Stimulated activated CD4-positive, alpha-beta T cell treated with anti-CD3 and anti-CD28 coated beads, Interleukin-4, amount 100 ng/mL, for 4 hours (primary cell): ENCODE measurements at regions not wholly inside any gene's neighbourhood (a gene's known extent, or its start where the extent isn't known, plus 50 kb on each side); places are given as distances from the start of the nearest gene placed in this dataset.
"Not testable (repeated sequence)": the region's sequence is repeated elsewhere in the genome, so short reads cannot be mapped to it uniquely, and the experiment has no call there.

Experiments used
- DNase-seq, 2 experiments: peaks; one replicate each; pipeline ENCODE4 v3.0.0-alpha.2; 2020

DNA sequence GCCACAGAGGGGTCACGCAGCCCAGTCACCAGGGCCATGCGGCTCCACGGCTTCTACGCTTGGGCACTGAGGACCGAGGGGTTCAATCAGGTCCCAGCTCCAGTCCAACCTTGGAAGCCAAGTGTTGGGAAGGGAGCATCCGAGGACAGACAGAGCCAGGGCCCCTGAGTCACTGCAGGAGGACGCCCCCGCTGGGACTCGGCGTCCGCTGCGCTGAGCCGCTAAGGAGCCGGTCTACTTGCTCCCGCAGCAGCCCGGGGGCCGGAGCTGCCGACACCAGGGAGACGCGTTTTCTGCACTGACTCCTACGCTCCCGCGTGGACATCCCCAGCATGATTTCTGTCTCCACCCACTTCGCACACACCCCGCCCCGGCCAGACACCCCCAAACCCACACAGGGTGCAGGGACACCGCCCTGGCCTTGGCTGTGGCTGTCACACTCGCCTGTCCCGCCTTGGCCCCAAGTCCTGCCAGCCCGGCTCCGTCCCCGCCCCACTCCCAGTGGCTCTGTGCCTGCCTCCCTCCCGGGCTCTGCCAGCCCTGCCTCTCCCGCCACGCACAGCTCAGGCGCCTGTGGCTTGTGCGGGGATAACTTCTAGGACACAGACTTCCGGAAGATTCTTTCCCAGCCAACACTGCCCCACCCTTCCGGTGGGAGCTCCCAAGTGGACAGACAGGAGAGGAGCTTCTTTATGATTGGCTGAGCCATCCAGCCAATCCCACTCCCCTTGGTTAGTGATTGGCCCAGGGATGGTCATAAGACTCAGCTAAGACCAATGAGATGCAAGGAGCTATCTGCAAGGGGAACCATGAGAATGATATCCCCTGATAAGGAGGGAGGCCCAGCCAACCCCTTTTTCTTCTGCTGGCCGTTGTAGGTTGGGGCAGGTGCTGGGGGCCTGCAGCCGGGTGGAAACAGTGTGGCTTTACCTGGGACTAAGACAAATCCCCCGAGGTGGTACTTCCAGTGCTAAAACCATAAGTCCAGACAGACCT, 118.9 kb upstream of the SFSWAP start:
- no peak for DNase-seq

DNA sequence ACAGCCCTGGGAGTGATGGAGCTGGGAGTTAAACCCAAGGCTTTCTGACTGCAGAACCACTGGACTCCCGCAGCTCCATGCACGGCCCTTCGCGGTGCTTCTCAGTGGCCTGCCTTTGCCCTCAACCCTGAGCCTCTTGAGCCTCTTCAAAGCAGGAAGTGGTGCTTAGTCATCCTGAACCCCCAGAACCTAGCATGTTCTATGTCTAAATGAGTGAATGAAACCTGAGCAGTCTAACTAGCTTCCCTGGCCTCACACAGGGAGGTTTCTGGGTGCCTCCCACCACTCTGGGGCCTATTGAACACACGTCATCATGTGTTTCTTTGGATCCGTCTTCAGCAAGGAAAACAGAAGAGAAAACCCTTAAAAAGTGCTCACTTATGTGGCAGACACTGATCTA, 117.9 kb upstream of the SFSWAP start:
- DNase-seq, result no peak

DNA sequence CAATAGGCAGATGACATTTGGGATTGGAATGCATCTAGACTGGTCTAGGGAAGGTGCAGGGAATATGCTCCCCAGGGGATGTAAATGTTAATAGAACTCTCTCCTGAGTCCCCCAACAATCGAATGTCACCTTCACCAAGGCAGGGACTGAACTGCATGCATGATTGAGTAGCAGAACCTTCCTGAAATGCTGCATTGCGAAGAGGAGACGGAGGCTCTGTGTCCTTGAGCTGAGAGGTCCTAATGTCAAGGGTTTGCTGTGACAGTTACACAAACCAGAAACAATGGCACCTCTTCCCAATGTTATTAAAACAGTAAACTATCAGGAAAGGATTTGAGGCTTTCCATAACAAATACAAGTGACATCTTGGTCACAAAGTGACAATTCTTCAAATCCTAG, 117.5 kb upstream of the SFSWAP start:
- no peak for DNase-seq

DNA sequence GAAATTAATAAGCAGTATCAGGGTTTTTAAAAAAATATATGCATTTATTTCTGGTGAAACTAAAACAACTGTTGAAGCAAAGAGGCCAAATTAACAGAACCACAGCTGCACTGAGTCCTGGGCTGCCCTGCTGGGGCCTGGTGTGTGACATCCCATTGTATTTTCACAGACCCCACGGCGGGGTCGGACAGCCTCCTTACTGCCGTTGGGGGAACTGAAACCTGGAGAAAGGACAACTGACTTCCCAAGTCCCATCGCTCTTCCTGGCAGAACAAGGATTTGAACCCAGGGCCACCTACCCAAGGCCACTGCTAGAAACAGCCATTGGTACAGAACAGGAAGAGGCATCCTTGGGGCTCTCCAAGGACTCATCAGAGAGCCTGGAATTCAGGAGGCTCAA, 114.8 kb upstream of the SFSWAP start:
- DNase-seq, result no peak

DNA sequence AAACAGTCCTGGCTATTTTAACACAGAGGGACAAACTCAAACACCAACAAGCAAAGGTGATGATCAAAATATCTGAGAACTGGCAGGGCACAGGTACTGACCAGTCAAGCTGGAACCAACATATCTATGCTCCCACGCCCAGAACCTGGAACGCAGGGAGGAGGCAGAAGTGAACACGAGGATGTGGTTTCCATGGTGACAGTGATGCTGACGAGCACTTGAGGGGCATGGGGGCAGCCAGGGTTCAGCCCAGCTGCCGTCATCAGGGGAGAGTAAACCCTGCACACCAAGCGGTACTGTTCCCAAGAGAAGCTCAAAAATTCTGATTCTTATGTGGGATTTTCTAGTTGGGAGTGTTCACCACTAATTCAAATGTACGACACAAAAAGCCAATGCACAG, 113.6 kb upstream of the SFSWAP start:
- DNase-seq, result no peak

DNA sequence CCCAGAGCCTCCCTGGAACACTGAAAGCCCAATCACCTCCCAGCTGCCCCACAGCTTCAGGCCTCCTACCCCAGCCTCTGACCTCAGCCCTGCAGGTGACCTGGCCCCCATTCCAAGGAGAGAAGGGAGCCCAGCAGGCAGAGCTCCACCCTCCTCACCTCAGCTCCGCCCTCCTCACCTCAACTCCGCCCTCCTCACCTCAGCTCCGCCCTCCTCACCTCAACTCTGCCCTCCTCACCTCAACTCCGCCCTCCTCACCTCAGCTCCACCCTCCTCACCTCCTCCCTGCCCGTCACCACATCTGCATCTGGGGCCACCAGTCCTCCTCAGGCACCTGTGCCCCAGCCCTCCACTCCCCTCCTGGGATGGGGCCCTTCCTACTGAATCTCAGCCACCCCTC, 112.2 kb upstream of the SFSWAP start:
- DNase-seq, result no peak

DNA sequence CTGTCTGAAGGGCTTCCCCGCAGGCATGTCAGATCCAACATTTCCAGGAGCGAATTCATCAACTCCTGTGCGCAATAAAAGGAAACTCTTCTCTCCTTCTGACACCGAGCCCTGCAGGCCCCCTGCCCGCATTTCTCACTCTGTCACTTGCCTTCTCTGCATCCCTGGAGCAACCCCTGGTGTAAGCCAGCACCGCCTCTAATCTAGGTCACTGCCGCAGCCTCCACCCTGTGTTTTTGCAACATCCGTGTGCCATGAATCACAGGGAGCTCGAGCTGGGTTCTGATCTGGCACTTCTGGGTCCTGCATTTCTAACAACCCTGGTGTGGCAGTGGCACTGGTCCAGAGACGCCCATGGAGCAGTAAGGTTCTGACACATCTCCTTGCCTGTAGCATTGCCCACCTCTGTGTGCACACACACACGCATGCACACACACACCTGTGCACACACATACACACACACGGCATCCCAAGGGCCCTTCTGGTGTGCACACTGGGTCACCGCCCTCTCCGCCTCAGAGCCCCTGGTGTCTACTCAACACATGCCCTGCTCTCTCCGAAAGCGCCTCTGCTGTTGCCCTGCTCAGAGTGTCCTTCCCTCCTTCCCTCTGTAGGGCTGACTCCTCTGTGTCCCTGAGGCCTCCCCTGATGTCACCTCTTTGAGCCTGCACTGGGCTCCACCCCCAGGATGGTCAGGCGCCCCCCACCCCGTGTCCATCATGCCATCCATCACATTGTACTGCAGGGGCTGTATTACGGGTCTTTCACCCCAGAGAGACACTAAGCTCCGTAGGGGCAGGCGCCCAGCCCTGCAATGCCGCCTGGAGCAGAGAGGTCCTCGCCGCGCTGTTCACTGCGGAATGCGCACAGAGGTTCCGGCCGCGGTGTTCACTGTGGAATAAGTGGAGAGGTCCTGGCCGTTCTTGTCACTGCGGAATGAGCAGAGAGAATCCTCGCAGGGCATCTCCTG, 111.4 kb upstream of the SFSWAP start:
- DNase-seq, result no peak

DNA sequence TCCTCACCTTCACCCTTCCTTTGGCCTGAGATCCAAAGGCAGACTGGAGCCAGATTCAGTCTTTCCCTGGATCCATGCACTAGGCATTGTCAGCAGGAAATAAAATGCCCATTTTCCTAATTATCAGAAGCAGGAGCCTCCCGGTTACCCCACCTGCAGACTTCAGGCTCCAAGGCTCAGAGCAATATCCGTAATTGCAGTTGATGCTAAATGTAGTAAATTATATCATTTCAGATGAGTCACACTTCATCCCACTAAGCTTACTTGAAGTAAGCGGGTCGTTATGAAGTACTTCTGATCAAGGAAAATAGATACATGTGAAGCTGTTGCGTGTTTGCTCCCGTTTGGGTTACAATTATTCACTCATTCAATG, 110.7 kb upstream of the SFSWAP start:
- DNase-seq, result no peak

DNA sequence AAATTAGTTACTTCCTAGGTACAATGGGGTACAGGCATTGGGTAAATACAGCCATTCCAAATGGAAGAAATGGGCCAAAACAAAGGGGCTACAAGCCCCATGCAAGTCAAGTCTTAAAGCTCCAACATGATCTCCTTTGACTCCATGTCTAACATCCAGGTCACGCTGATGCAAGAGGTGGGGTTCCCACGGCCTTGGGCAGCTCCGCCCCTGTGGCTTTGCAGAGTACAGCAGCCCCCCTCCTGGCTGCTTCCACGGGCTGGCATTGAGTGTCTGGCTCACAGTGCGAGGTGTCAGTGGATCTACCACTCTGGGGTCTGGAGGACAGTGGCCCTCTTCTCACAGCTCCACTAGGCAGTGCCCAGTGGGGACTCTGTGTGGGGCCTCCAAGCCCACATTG, 109.4 kb upstream of the SFSWAP start:
- not testable (repeated sequence) for DNase-seq

DNA sequence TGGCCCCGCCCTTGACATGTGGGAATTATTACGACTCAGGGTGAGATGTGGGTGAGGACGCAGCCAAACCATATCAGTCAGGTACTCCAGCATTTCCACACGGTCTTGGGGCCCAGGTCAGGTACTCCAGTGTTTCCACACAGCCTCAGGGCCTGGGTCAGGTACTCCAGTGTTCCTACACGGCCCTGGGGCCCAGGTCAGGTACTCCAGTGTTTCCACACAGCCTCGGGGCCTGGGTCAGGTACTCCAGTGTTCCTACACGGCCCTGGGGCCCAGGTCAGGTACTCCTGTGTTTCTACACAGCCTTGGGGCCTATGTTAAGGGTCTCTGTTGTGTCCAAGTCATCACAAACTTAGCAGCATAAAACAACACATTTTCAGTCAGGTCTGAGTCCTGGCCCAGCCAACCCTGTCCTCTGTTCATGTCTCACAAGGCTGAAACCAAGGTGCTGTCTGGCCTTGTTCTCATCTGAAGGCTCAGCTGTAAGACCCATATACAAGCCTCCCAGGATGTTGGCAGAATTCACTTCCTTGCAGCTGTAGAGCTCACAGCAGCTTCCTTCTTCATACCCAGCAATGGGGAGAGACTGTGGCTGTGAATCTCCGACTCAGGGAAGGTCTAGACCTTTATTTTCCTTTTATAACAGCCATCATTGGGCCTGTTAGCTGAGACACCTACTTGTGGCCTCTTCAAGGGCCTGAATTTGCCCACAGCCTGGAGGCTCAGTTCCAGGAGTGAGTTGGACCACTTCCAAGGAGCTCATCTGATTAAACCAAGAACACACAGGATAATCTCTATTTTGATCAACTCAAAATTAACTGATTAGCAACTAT, 107.6 kb upstream of the SFSWAP start:
- DNase-seq, result no peak

DNA sequence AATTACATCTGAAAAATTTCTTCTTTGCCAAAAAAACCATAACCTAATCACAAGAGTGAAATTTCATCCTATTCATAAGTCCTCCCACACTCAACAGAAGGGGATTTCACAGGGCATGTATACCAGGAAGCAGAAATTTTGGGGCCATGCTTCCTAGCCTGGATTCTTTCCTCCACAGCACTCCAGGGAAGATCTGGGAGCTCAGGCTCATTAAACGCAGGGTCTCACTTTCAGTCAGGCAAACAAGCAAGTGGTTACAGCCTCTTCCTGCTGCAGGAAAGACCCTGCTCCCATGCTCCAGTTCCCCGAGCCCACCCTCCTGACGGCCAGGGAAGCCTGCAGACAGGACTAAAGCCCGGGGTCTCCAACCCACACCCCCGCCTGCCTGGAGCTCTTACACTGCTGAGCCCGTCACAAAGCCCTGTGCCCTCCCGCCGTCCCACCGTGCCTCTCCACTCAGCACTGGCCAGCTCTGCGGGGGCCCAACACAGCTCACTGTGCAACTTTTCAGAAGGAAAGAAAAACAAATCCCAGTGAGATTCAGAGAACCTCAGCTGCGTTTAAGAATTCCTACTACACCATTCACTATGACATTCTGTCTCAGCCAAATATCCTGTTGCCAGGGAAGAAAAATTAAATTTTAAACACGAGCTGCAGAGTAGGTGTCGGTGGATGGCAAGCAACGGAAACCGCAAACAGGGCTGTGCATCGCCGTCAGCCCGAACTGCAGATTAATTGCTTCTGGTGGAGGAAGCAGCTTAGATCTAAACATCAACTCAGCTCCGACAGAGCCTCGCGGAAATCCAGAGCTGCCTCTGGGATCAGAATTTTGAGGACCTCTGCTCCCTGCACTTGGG, 106.7 kb upstream of the SFSWAP start:
- peak in 1 of 2 experiments; percentile 32 for DNase-seq

DNA sequence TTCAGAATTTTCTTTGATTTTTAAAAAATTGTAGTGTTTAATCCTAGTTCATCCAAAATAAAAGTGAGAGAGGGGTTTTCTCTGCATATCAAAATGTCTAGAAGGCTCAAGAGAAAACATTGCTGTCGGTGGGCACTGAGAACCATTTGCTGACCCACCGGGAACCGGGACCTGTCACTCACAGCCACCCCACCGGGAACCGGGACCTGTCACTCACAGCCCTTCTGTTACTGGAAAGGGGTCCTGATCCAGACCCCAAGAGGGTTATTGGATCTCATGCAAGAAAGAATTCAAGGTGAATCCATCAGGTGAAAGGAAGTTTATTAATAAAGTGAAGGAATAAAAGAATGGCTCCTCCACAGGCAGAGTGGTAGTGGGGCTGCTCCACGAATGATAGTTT, 106.0 kb upstream of the SFSWAP start:
- no peak for DNase-seq

DNA sequence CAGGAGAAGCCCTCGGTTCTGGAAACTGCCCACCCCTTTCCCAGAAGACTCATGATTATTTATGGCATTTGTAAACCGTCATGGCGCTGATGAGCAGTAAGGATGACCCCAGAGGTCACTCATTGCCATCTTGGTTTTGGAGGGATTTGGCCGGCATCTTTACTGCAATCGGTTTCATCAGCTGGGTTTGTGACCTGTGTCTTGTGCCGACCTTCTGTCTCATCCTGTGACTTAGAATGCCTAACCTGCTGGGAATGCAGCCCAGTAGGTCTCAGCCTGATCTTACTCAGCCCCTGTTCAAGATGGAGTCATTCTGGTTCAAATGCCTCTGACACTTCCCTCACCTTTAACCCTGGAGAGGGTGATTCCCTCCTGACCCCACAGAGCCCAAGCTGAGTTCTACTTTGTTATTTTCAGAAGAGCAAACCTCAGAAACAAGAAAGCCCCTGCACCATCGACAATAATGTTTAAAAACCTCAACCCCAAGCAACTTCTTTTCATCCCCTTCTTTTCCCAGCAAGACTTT, 105.5 kb upstream of the SFSWAP start:
- DNase-seq, result no peak

DNA sequence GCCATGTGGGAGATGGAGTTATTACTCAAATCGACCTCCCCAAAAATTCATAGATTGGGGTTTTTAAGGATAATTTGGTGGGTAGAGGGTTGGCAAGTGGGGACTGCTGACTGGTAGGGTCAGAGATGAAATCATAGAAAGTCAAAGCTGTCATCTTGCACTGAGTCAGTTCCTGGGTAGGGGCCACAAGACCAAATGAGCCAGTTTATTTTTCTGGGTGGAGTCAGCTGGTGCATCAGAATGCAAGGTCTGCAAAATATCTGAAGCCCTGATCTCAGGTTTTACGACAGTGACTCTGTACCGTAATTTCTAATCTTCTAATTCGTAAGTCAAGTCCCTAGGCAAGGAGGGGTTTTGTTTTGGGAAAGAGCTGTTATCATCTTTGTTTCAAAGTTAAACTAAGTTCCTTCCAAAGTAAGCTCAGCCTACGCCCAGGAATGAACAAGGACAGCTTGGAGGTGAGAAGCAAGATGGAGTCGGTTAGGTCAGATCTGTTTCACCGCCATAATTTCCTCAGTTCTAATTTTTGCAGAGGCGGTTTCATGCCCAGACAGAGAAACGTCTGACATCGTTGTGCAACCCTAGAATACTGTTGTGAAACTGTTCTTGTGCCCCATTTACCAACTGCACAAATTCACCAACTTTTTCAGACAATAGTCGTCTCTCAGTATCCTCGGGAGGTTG, 104.5 kb upstream of the SFSWAP start:
- no peak for DNase-seq

DNA sequence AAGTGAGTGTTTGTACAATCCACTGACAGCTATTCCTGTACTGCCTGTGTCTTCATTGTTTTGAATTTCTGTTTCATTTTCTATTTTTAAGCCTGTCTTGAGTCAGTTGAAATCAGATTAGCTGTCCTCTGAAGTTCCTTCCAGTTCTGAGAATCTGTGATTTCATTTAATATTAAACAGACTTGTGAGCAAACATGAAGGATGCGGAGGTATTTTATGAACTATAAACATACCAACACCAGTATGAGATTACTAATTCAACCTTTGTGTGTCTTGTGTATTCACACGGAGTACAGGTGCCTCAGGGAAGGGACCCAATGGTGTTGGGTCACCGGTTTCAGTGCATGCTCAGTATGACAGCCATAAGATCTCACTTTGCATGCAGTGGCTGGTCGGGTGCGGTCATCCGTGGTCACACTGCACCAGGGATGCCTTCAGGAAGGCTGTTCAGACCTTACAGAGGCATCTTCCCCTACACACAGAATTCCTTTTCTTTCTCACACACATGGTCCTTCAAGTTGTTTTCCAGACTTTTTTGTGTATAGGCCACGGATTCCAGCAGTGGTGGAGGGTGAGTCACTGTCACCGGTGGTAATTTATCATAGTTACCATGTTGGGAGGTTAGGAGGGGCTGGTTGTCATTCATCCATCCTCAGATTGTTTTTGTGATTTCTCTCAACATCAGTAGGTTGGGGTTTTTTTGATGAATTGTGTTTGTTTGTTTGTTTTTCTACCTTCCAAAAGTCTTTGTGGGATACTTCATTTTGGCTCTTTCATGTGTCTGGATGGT, 103.0 kb upstream of the SFSWAP start:
- DNase-seq, result no peak

DNA sequence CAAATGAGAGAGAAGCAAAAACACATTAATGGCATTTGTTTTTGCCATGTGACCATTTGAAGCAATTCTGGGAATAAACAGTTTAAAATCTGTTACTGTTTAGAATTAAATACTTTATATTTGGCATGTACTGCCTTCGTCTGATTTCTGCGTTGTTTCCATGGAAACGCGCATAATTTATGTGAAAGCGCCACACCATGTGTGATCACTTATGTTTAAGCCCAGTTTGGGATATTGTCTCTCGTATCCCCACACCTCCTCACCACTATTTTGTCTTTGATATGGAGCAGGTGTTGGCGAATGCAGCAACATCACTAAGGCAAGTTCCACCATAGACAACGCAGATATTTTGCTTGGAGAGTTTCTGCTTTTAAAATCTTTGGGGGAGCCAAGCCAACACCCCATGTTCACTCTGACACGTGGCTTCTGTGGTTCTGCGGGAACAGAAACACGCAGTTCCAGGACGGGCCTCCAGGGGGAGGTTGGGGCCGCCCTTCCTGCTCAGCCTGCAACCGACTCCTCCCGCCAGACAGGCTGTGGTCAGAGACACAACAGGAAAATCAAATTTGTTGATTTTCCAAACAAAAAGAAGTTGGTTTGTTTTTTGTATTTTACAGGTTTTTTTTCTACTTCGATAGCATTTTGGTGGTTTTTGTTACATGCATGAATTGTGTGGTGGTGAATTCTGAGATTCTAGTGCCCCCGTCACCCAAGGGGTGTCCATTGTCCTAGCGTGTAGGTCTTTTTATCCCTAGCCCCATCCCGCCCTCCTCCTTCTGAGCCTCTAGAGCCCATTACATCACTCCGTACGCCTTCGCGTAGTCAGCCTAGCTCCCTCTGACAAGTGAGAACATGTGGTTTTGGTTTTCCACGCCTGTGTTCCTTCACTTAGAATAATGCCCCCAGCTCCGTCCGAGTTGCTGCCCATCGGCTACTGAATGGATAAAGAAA, 101.9 kb upstream of the SFSWAP start:
- DNase-seq, result peak; percentile 45 to 60

DNA sequence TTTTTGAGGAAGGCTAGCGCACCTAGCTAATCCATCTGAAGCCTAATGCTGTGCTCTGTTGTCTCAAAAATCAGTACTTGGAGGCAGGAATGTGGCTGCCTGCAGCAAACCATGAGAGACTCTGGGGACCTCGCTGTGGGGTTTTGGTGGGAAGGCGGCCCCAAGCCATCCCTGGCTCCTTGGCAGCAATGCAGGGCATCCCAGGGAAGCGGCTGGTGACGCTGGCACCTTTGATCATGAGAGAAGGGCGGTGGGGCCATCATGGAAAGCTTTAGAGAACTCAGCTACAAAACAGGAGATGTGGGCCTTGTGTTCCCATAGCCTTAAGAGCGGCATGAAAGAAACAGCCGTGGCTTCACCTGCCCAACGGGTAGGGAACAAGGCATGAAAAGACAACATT, 101.1 kb upstream of the SFSWAP start:
- no peak for DNase-seq

DNA sequence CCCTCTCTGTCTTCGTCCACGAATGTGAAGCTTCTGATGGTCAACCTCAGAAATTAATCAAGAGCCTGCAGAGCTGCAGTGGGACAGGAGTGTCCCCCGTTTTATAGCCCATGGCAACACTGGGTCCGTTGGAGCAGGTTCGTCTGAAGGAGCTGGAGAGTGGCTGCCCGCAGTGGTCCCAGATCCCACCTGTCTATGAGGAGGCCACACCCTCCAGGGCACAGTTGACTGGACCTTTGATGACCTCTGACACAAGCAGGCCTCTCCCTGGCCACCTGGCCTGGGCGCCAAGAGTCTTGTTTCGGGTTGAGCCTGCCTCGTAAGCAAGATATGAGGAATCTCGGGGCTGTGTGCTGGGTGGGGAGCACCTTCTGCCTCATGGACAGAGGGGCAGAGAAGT, 100.7 kb upstream of the SFSWAP start:
- DNase-seq, result no peak

DNA sequence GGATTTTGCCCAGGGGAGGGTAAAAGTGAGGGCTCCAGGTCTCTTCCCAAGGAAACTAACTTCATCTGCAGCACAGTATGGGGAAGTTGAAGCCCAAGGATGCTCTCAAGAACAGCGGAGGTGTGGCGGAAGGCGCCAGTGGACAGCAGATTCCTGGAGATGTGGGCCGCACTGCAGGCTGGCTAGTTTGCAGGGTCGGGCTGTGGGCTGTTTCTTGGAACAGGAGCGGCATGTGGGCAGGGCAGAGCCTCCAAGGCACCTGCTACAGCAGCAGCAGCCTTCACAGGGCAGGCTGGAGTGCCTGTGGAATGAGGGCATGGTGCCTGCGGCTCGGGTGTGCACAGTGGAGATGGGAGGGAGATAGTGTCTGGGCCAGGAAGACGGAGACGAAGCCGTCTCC, 100.0 kb upstream of the SFSWAP start:
- DNase-seq, result no peak
